ENCODE measurements at regions not wholly inside any gene's neighbourhood (a gene's known extent, or its start where the extent isn't known, plus 50 kb on each side); places are given as distances from the start of the nearest gene placed in this dataset.

- WGBS (ENCODE audit: insufficient coverage, low coverage, low lambda C conversion rate, missing lambda C conversion rate) = 58% methylated on average over 2 of the region's 2 CpGs
- H3K36me3 ChIP-seq = no peaks in the 10 kb centered on the region
- no peak for TF ChIP-seq POLR2A (IDR thresholded peaks at IDR 0.05)
- TF ChIP-seq CTCF (IDR thresholded peaks at IDR 0.05) = no peak
- no peaks in the 10 kb centered on the region for H3K4me1 ChIP-seq
- no peak overlapping the region for H3K4me3 ChIP-seq
- no peaks in the 10 kb centered on the region for H3K27me3 ChIP-seq
- intact Hi-C loops (cut with DNase I) = no loop called here
- DNase-seq (no peak), ATAC-seq (no peak)
- no peaks in the 10 kb centered on the region for H3K9me3 ChIP-seq
- no peak overlapping the region for H3K27ac ChIP-seq
Measured at GRCh38 chr4:32435308-32435707, 1715.1 kb downstream of the PCDH7 start.

GRCh38 chr4:32436816-32437215, 1716.6 kb downstream of the PCDH7 start:
- no peaks in the 10 kb centered on the region for H3K4me1 ChIP-seq
- 50% methylated on average over 3 of the region's 3 CpGs for WGBS (ENCODE audit: insufficient coverage, low coverage, low lambda C conversion rate, missing lambda C conversion rate)

GRCh38 chr4:32440391-32440790, 1720.2 kb downstream of the PCDH7 start:
- TF ChIP-seq CTCF (IDR thresholded peaks at IDR 0.05) (no peak), POLR2A (IDR thresholded peaks at IDR 0.05) (no peak)
- no peaks in the 10 kb centered on the region for H3K27me3 ChIP-seq
- no peaks in the 10 kb centered on the region for H3K9me3 ChIP-seq
- H3K4me3 ChIP-seq = no peak overlapping the region
- no peaks in the 10 kb centered on the region for H3K4me1 ChIP-seq
- intact Hi-C loops (cut with DNase I) = no loop called here
- no peak for ATAC-seq
- H3K27ac ChIP-seq = no peak overlapping the region
- H3K36me3 ChIP-seq = no peaks in the 10 kb centered on the region
- 64% methylated on average over 3 of the region's 3 CpGs for WGBS (ENCODE audit: insufficient coverage, low coverage, low lambda C conversion rate, missing lambda C conversion rate)
- no peak for DNase-seq

More at GRCh38 chr4:32436816-32437215, 1716.6 kb downstream of the PCDH7 start:
- DNase-seq = no peak
- intact Hi-C loops (cut with DNase I) = no loop called here
- no peak for ATAC-seq
- Histone ChIP-seq H3K27me3 (no peaks in the 10 kb centered on the region), H3K36me3 (no peaks in the 10 kb centered on the region), H3K9me3 (no peaks in the 10 kb centered on the region), H3K27ac (no peak overlapping the region), H3K4me3 (no peak overlapping the region)
- no peak for TF ChIP-seq CTCF (IDR thresholded peaks at IDR 0.05)
- TF ChIP-seq POLR2A (IDR thresholded peaks at IDR 0.05) = no peak

GRCh38 chr4:32454482-32454881, 1734.3 kb downstream of the PCDH7 start:
- no peaks in the 10 kb centered on the region for H3K27me3 ChIP-seq
- no peaks in the 10 kb centered on the region for H3K9me3 ChIP-seq
- TF ChIP-seq POLR2A (IDR thresholded peaks at IDR 0.05) (no peak), CTCF (IDR thresholded peaks at IDR 0.05) (no peak)
- intact Hi-C loops (cut with DNase I) = no loop called here
- H3K36me3 ChIP-seq = no peaks in the 10 kb centered on the region
- H3K4me3 ChIP-seq = no peak overlapping the region
- ATAC-seq = no peak
- no peak overlapping the region for H3K27ac ChIP-seq
- H3K4me1 ChIP-seq = no peaks in the 10 kb centered on the region
- WGBS (ENCODE audit: insufficient coverage, low coverage, low lambda C conversion rate, missing lambda C conversion rate) = 73% methylated on average over 1 of the region's 1 CpG
- DNase-seq = no peak

GRCh38 chr4:32455231-32455630, 1735.1 kb downstream of the PCDH7 start:
- 69% methylated on average over 2 of the region's 2 CpGs for WGBS (ENCODE audit: insufficient coverage, low coverage, low lambda C conversion rate, missing lambda C conversion rate)
- no peak for DNase-seq
- TF ChIP-seq POLR2A (IDR thresholded peaks at IDR 0.05) (no peak), CTCF (IDR thresholded peaks at IDR 0.05) (no peak)

More at GRCh38 chr4:32455231-32455630, 1735.1 kb downstream of the PCDH7 start:
- Histone ChIP-seq H3K36me3 (no peaks in the 10 kb centered on the region), H3K27me3 (no peaks in the 10 kb centered on the region), H3K27ac (no peak overlapping the region), H3K9me3 (no peaks in the 10 kb centered on the region), H3K4me1 (no peaks in the 10 kb centered on the region), H3K4me3 (no peak overlapping the region)
- intact Hi-C loops (cut with DNase I) = no loop called here
- no peak for ATAC-seq

All from right lobe of liver (tissue), 6 donors.